GM19324 (cell line): ENCODE measurements at regions not wholly inside any gene's neighbourhood (a gene's known extent, or its start where the extent isn't known, plus 50 kb on each side); places are given as distances from the start of the nearest gene placed in this dataset.
"Not testable (repeated sequence)": the region's sequence is repeated elsewhere in the genome, so short reads cannot be mapped to it uniquely, and the experiment has no call there.

Source experiments
- ATAC-seq: cut with Tn5 transposase; IDR thresholded peaks from one replicate; pipeline ENCODE4 v1.9.1; 2021; ENCODE audit warnings: mild to moderate bottlenecking, moderate library complexity; ENCODE audit not compliant: unreplicated experiment, low FRiP score

DNA sequence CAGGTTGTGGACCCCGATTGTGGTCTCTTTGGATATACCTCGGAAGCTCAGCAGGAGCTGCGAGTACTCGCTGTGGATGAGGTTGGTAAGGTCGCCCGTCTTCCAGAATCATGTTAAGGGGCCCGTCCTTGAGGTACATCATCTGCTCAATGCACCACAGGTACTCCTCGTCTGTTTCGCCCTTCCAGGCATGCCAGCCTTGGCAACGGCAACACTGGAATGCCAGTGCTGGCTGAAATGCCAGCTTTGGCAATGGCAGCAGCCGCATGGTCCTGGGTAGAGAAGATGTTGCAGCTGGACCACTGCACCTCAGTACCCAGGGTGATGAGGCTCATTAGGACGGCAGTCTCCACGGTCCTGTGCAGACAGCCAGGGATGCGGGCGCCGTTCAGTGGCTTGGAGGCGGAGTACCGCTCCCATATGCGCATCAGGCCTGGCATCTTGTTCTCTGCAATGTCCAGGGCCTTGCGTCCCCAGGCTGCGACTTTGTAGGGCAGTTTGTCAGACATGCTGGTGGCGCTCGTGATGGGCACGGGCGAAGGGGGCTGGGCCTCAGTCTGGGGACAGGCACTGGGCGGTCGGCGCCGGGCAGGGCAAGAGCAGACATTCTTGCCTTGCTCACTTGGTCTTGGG, 122.2 kb upstream of the NXPH2 start:
- no peak for ATAC-seq

- no peak for ATAC-seq
These were observed 121.3 kb upstream of the NXPH2 start for GRCh38 chr2:138901530-138901929.

- no peak for ATAC-seq
These were observed 118.7 kb upstream of the NXPH2 start for GRCh38 chr2:138898855-138899254.

DNA sequence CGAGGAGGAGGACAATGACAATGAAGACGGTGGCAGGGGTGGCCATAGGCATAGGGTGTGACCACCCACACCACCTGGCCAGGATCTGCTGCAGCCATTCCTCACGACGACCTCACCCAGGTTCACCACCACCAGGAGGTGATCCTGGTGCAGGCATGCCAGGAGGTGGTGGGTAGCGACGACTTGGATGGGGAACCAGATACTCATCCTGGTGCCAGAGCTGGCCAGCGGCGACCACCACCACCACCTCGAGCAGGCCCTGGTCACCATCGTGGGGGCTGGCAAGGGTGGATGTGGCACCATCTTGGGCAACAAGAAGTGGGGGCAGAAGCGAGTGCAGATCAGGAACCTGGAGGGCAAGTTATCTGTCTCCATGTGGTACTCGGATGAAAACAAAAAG, 117.1 kb upstream of the NXPH2 start:
- ATAC-seq = no peak

- no peak for ATAC-seq
These were observed 113.6 kb upstream of the NXPH2 start for GRCh38 chr2:138893746-138894145.

DNA sequence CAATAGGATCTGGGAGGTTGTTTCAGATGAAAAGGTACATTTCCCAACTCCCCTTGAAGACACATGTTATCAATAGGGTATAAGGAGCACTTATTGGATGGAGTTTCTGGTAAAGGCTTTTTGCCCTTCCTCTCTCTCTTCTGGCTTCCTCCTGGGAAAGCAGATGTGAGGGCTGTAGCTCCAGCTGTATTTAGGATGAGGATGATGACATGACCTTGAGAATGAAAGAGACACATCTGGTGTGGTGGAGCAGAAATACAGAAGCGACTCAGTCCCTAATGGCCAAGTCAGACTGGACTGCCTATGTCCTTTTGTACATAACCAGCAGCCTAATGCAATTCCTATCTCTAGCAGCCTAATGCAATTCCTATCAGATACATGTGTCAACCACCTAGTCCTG, 100.9 kb upstream of the NXPH2 start:
- no peak for ATAC-seq

GRCh38 chr2:138879931-138880330, 99.7 kb upstream of the NXPH2 start:
- ATAC-seq = no peak

GRCh38 chr2:138877421-138877820, 97.2 kb upstream of the NXPH2 start:
- ATAC-seq = no peak

- no peak for ATAC-seq
These were observed 94.1 kb upstream of the NXPH2 start for GRCh38 chr2:138874251-138874650.

GRCh38 chr2:138872116-138872515, 91.9 kb upstream of the NXPH2 start:
- ATAC-seq = not testable (repeated sequence)

DNA sequence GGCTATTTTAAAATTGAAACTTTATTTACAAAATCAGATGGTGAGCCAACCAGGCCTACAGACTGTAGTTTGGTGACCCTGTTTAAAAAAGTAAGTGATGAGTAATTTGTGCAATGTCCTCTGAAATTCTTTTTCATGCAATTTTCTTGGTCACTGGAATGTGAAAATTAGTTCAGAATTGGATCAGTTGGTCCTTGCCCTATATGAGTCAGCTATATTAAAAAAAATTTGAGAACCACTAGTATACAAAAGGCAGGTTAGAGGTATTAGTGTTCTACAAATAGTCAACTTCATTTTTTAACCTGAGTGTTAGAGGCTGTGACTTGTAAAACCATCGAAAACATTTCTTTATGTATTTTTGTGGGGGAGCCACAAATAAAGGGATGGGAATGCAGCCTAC, 91.1 kb upstream of the NXPH2 start:
- ATAC-seq = no peak

- ATAC-seq = no peak
These were observed 87.2 kb upstream of the NXPH2 start for GRCh38 chr2:138867341-138867740.

DNA sequence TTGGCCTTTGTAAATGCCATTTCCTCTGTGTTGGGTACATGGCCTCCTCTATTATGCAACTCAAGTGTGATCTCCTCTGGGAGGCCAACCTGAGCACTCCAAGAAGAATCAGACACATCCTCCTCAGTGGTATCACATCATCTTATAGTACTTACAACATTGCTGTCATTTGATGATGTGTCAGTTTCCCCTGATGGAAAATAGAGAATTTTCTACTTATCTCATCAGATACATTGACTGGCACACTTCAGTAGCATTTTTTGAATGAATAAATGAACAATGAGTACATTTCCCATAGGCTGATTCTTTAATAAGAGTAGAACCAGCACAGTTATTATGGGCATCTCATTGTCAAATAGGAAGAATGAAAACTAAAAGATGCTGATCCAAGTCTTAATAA, 86.6 kb upstream of the NXPH2 start:
- no peak for ATAC-seq

- ATAC-seq = no peak
These were observed 73.6 kb upstream of the NXPH2 start for GRCh38 chr2:138853761-138854160.

- ATAC-seq = no peak
These were observed 73.1 kb upstream of the NXPH2 start for GRCh38 chr2:138853296-138853695.

- peak; percentile 68 for ATAC-seq
These were observed 66.1 kb upstream of the NXPH2 start for GRCh38 chr2:138846216-138846821.

DNA sequence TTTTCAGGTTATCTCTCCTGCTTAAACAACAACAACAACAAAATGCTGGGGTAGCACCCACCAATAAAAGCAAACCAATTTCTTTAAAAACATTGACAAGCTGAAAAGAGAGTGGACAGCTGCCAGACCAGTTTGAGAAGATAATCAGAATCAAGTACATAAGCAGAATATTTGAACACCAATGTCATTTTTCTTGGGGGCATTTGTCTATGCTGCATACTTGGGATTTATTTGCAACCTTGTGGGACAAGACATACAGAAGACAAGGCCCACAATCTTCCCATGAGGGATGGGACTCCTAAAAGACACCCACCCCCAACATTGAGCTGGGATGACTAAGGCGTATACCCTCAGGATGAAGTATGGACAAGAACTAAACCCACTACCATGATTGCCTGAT, 62.2 kb upstream of the NXPH2 start:
- ATAC-seq = no peak

GRCh38 chr2:138841459-138841858, 61.3 kb upstream of the NXPH2 start:
- no peak for ATAC-seq

GRCh38 chr2:138838851-138839620, 58.8 kb upstream of the NXPH2 start:
- ATAC-seq = no peak

GRCh38 chr2:138831691-138832090, 51.5 kb upstream of the NXPH2 start:
- ATAC-seq = no peak

DNA sequence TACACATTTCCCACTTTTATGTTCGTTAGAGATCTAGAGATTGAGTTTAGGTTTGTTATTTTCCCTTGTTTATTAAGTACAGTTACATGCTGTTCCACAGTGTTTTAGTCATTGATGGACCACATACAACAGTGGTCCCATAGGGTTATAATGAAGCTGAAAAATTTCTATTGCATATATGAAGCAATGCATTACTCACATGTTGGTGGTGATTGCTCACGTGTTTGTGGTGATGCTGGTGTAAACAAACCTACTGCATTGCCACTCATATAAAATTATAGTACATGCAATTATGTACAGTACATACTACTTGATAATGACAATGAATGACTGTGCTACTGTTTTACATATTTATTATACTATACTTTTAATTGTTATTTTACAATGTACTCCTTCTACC, 51.0 kb upstream of the NXPH2 start:
- ATAC-seq = no peak

DNA sequence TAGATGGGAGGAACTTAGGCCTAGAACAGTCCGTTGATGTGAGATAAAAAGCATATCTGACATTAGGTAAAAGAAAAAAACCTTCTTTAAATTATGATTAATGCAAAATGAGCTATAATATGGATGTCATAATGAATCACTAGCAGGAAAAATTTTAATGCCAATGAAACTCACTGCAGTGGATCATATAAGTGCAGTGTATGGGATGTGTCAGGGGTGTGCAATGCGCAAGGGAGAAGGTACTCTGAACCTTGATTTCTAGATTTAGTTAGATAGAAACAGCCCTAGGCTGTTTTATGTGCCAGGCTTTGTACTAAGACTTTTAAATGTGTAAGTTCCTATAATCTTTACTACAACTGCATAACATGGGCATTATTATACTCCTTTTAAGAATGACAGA, 50.4 kb upstream of the NXPH2 start:
- ATAC-seq = no peak
